Lower leg skin (tissue), 3 donors: ENCODE measurements at regions not wholly inside any gene's neighbourhood (a gene's known extent, or its start where the extent isn't known, plus 50 kb on each side); places are given as distances from the start of the nearest gene placed in this dataset.

ENCODE experiments used
- CTCF ChIP-seq, 3 donors: fragments of 450-650 bp; IDR thresholded peaks; one replicate each; pipeline ENCODE4 v1.5.1; 2016; ENCODE audit warnings: antibody characterized with exemption in 3 of 3, mild to moderate bottlenecking in 3 of 3, moderate library complexity in 2 of 3
- POLR2A ChIP-seq, 2 donors: fragments of 450-650 bp; IDR thresholded peaks; one replicate each; pipeline ENCODE4 v1.6.1; 2016 to 2017; ENCODE audit warnings: antibody characterized with exemption in 2 of 2, mild to moderate bottlenecking in 1 of 2, moderate library complexity in 1 of 2

- TF ChIP-seq POLR2A (IDR thresholded peaks at IDR 0.05) (no peak), CTCF (IDR thresholded peaks at IDR 0.05) (no peak)
These were observed 1350.0 kb downstream of the ADGRL3 start for GRCh38 chr4:62550121-62550520.
